ENCODE measurements at regions not wholly inside any gene's neighbourhood (a gene's known extent, or its start where the extent isn't known, plus 50 kb on each side); places are given as distances from the start of the nearest gene placed in this dataset.

DNA sequence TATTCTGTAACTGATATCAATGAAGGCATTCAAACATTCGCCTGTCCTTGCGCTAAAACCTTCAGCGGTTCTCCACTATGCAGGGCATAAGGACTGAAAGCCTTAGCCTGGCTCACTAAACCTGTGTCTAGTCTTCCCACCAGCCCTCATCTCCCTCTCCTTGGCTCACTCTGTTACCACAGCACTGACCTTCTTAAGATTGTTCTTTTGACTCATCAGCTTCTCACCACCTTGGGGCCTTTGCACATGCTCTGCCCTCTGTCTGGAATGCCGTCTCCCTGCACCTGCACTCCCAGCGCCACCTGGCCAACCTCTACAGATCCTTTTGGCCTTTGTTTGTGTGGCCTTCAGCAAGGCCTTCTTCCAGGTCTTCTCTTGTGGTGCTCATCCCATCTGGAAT, 131.8 kb upstream of the IER5L start:
- no peaks in the 10 kb centered on the region for H3K27me3 ChIP-seq (ENCODE audit: insufficient read depth, poor library complexity, severe bottlenecking)
- TF ChIP-seq, protein P1, sequence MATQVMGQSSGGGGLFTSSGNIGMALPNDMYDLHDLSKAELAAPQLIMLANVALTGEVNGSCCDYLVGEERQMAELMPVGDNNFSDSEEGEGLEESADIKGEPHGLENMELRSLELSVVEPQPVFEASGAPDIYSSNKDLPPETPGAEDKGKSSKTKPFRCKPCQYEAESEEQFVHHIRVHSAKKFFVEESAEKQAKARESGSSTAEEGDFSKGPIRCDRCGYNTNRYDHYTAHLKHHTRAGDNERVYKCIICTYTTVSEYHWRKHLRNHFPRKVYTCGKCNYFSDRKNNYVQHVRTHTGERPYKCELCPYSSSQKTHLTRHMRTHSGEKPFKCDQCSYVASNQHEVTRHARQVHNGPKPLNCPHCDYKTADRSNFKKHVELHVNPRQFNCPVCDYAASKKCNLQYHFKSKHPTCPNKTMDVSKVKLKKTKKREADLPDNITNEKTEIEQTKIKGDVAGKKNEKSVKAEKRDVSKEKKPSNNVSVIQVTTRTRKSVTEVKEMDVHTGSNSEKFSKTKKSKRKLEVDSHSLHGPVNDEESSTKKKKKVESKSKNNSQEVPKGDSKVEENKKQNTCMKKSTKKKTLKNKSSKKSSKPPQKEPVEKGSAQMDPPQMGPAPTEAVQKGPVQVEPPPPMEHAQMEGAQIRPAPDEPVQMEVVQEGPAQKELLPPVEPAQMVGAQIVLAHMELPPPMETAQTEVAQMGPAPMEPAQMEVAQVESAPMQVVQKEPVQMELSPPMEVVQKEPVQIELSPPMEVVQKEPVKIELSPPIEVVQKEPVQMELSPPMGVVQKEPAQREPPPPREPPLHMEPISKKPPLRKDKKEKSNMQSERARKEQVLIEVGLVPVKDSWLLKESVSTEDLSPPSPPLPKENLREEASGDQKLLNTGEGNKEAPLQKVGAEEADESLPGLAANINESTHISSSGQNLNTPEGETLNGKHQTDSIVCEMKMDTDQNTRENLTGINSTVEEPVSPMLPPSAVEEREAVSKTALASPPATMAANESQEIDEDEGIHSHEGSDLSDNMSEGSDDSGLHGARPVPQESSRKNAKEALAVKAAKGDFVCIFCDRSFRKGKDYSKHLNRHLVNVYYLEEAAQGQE (IDR thresholded peaks at IDR 0.05; ENCODE audit: insufficient replicate concordance, low read depth): no peak
- TF ChIP-seq GABPA (IDR thresholded peaks at IDR 0.05; ENCODE audit: low read depth) (no peak), SPI1 (IDR thresholded peaks at IDR 0.05; ENCODE audit: borderline replicate concordance, low read depth) (no peak), POLR2AphosphoS5 (IDR thresholded peaks at IDR 0.05; ENCODE audit: low read depth) (no peak)
- TF ChIP-seq, protein P2, sequence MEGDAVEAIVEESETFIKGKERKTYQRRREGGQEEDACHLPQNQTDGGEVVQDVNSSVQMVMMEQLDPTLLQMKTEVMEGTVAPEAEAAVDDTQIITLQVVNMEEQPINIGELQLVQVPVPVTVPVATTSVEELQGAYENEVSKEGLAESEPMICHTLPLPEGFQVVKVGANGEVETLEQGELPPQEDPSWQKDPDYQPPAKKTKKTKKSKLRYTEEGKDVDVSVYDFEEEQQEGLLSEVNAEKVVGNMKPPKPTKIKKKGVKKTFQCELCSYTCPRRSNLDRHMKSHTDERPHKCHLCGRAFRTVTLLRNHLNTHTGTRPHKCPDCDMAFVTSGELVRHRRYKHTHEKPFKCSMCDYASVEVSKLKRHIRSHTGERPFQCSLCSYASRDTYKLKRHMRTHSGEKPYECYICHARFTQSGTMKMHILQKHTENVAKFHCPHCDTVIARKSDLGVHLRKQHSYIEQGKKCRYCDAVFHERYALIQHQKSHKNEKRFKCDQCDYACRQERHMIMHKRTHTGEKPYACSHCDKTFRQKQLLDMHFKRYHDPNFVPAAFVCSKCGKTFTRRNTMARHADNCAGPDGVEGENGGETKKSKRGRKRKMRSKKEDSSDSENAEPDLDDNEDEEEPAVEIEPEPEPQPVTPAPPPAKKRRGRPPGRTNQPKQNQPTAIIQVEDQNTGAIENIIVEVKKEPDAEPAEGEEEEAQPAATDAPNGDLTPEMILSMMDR (IDR thresholded peaks at IDR 0.05; ENCODE audit: insufficient read depth, low read length): no peak
- H3K4me3 ChIP-seq (replicated peaks; ENCODE audit: insufficient read depth, low read length): no peak overlapping the region
- no peak overlapping the region for H3K27ac ChIP-seq (replicated peaks)
- no peak for DNase-seq (ENCODE audit: low read depth in 1 of 2, low spot score in 1 of 2)

DNA sequence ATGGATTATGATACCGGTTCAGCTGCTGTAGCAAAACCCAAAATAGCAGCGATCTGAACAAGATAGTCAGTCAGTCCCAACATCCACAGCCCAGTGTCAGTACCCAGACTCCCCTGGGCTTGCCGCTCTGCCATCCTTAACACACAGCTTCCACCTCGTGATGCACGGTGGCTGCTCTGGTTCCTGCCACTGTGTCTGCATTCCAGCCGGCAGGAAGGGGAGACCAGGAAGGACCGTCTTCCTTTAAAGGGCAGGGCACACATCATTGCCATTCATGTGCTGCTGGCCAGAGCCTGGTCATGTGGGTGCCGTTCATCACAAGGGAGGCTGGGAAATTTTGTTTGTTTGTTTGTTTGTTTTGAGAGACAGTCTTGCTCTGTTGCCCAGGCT, 131.0 kb upstream of the IER5L start:
- TF ChIP-seq, protein P1 (IDR thresholded peaks at IDR 0.05; ENCODE audit: insufficient replicate concordance, low read depth): no peak
- TF ChIP-seq POLR2AphosphoS5 (IDR thresholded peaks at IDR 0.05; ENCODE audit: low read depth) (no peak), GABPA (IDR thresholded peaks at IDR 0.05; ENCODE audit: low read depth) (no peak)
- Histone ChIP-seq H3K4me3 (replicated peaks; ENCODE audit: insufficient read depth, low read length) (no peak overlapping the region), H3K27ac (replicated peaks) (no peak overlapping the region), H3K27me3 (ENCODE audit: insufficient read depth, poor library complexity, severe bottlenecking) (no peaks in the 10 kb centered on the region)
- no peak for DNase-seq (ENCODE audit: low read depth in 1 of 2, low spot score in 1 of 2)

DNA sequence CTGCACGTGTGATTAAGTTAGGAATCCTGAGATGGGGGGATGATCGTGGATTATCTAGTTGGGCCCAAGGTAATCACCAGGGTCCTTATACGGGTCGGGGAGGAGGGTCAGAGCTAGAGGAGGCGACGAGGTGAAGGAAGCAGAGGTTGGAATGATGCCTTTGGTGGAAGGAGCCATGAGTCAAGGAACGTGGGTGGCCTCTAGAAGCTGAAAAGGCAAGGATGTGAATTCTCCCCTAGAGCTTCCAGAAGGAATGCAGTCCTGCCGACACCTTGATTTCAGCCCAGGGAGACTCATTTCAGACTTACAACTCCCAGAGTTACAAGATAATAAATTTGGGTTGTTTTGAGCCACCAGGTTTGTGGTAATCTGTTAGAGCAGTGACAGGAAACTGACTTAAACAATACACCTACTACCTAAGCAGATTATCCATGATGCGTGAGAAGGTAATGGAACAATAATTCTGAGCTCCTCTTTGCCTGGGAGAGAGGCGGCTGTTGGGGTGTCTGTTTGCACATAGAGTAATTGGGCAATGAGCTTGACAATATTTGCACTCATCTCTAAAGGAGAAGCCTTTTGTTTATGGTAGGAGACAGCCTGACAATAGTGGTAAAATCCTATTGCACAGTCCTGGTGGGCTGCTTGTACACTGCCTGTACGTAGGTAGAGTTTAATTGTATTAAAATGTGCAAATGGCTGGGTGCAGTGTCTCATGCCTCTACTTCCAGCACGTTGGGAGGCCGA, 129.3 kb upstream of the IER5L start:
- no peak overlapping the region for H3K27ac ChIP-seq (replicated peaks)
- H3K27me3 ChIP-seq (ENCODE audit: insufficient read depth, poor library complexity, severe bottlenecking): no peaks in the 10 kb centered on the region
- TF ChIP-seq, protein P1 (IDR thresholded peaks at IDR 0.05; ENCODE audit: insufficient replicate concordance, low read depth): no peak
- TF ChIP-seq SPI1 (IDR thresholded peaks at IDR 0.05; ENCODE audit: borderline replicate concordance, low read depth): no peak
- TF ChIP-seq POLR2AphosphoS5 (IDR thresholded peaks at IDR 0.05; ENCODE audit: low read depth): no peak
- TF ChIP-seq, protein P2 (IDR thresholded peaks at IDR 0.05; ENCODE audit: insufficient read depth, low read length): no peak
- TF ChIP-seq GABPA (IDR thresholded peaks at IDR 0.05; ENCODE audit: low read depth): no peak
- no peak for DNase-seq (ENCODE audit: low read depth in 1 of 2, low spot score in 1 of 2)
- no peak overlapping the region for H3K4me3 ChIP-seq (replicated peaks; ENCODE audit: insufficient read depth, low read length)

All from HL-60 (cell line).